HS-5 (cell line): ENCODE measurements at regions not wholly inside any gene's neighbourhood (a gene's known extent, or its start where the extent isn't known, plus 50 kb on each side); places are given as distances from the start of the nearest gene placed in this dataset.

Source experiments
- DNase-seq: peaks from one replicate; pipeline ENCODE4 v3.0.0-alpha.2; 2012; ENCODE audit warnings: low read depth

GRCh38 chr5:168064457-168064856 is 227.0 kb upstream of the WWC1 start:
- no peak for DNase-seq

DNA sequence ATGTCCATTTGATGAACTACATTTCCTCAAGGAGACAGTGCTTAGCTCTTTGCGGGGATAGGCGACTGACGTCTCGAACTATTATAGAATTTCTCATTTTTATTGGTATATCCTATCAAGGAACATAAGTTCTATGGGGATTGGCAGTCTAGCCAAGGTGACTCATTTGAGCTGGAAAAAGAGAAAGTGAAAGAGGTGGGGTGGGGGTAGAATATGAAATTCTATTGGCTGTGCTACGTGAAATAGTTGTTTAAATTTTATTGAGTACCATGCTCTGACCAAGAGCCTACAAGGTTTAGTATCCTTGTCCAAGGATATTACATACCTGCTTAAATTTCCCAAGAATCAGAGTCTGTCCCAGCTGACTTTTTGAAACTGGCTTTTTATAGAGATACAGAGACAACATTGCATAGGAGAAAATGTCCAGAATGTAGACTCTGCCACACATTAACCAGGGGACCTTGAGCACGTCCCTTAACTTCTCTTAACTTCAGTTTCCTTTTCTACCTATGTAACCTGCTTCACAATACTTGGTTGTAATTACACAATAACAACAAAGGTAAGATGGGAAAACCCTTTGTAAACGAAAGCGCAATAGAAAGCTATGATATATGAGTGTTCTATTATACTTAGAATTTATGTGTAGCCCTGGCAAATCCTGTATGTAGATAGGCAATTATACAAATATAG is 226.4 kb upstream of the WWC1 start:
- no peak for DNase-seq

- DNase-seq = no peak
These were observed 224.8 kb upstream of the WWC1 start for GRCh38 chr5:168066536-168067208.

- DNase-seq = no peak
These were observed 220.7 kb upstream of the WWC1 start for GRCh38 chr5:168070761-168071160.

GRCh38 chr5:168072665-168073064 is 218.8 kb upstream of the WWC1 start:
- no peak for DNase-seq

DNA sequence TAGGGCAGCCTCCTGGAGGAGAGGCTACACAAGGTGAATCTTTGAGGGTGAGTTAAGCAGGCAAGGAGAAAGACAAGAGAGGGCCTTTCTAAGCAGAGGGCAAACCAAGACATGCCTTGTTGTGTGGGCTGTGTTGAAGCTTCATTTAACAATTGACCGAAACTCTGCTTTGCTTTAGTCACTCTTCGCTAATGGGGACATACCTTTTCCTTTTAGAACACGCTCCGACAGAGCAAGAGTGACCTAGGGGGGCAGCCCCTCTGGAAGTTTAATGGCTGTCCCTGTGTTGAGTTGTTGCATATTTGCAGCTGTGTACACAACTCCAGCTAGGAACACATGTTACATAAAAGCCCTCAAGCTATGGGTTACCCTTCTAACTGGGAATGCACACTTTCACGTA is 218.1 kb upstream of the WWC1 start:
- no peak for DNase-seq

- DNase-seq = no peak
These were observed 217.2 kb upstream of the WWC1 start for GRCh38 chr5:168073991-168074800.

- no peak for DNase-seq
These were observed 216.1 kb upstream of the WWC1 start for GRCh38 chr5:168075387-168075786.

DNA sequence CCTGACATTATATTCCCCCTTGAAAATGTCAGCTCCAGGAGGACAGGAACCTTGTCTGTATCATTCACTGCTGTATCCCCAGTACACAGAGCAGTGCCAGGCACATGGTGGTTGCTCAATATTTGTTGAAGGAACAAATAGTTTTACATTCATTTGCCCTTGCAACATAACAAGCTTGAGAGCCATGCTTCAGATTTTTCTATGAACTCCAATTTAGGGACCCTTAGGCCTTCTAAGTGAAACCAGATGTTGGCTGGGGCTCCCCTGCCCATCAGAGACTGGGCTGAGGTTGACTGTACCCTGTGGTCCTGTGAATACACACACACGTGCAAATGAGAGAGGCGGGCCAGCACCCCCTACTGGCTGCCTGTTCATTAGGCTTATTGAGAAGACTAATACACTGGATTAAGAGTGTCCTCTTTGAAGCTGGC is 214.9 kb upstream of the WWC1 start:
- no peak for DNase-seq

DNA sequence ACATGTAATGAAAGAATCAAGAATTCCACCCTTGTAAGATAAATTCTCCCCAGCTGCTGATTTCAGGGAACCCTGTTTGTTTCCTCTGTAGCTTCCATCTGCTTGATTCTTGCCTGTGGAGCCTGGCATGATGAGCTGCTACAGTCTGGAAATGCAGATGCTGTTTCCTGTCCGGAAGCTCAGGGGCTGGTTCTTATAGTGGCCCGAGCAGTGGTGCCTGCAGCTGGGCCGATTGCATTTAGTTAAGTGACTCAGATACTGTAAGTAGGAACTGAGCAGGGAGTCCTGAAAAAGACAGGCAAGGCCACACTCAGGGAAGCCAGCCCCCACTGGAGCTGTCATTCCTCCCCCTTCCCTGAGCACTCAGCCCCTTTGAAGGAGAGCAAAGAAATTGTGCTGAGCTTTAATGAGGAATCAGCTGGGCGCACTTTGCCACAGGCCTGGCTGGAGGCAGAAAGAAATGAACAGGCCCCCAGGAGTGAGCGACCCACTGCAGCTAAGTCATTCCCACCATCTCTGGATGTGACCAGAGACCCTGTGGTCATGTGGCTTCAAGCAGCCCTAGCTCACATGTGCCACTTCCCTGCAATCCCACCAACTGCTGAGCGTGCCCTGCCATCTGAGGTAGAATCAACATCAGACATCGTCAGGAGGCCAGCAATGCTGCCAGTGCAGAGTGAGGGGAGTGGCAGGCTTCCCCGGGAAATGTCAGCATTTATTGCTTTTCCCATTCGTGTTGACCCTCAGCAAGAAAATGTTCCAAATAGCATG is 206.0 kb upstream of the WWC1 start:
- DNase-seq = no peak

- peak; percentile 58 for DNase-seq
These were observed 205.3 kb upstream of the WWC1 start for GRCh38 chr5:168086104-168086610.

- DNase-seq = no peak
These were observed 204.7 kb upstream of the WWC1 start for GRCh38 chr5:168086746-168087145.

DNA sequence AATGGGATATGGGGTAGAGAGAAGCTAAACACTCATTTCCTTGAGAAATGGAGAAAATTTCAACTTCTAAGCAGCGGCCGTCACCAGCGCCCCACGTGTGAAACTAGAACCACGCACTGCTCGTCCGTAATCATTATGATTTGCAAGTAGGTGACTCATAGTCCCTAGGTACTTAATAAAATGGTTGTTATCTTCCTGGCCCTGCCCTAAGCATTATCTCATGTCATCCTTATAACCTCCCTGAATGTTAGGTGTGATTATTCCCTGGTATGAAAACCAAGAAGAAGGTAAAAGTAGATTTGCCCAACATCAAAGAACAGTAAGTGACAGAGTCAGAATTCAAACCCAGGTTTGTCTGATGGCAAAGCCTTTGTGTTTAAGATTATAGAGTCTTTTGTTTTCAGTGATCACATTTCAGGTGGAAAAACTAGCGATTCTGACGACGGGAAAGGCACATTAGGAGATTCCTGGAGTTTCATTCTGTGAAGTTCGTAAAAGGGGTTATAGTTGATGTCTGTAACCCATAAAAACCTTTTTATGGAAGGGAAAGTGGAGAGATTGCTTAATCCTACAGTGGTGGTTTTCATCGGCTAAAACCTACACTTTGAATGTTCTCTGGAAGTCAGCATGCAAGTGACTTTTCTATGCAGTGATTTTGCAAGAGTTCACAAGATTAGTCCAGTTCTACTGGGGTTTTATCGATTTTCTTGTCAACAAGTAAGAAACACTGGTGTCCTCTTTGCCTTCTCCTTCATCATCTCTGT is 202.9 kb upstream of the WWC1 start:
- DNase-seq = no peak

DNA sequence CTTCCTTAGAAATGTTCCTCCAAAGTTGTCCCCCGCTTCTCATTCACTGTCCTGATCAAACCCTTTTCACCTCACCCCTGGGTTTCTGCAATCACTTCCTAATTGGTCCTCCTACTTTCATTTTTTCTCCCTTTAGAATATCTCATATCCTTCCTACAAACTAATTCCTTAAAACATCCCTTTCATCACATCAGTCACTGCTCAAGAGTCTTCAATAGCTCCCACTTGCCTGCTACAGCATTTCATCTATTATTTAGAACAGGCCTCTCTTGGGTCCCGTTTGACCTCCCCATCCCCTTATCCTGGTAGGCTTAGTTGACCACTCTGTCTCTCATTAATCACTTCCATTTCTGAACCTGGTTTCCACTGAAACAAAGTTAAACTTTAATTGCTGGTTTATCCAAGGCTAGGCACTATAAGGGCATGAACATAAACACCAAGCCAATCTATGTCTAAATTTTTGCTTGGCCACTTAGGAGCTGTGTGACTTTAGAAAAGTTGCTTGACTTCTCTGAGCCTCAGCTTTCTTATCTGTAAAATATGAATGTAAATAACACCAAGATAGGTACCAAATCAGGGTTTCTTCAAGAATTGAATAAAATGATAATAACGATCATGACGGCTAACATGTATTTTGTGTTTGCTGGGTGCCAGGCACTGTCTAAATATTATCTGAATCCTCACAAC is 202.1 kb upstream of the WWC1 start:
- DNase-seq = no peak

DNA sequence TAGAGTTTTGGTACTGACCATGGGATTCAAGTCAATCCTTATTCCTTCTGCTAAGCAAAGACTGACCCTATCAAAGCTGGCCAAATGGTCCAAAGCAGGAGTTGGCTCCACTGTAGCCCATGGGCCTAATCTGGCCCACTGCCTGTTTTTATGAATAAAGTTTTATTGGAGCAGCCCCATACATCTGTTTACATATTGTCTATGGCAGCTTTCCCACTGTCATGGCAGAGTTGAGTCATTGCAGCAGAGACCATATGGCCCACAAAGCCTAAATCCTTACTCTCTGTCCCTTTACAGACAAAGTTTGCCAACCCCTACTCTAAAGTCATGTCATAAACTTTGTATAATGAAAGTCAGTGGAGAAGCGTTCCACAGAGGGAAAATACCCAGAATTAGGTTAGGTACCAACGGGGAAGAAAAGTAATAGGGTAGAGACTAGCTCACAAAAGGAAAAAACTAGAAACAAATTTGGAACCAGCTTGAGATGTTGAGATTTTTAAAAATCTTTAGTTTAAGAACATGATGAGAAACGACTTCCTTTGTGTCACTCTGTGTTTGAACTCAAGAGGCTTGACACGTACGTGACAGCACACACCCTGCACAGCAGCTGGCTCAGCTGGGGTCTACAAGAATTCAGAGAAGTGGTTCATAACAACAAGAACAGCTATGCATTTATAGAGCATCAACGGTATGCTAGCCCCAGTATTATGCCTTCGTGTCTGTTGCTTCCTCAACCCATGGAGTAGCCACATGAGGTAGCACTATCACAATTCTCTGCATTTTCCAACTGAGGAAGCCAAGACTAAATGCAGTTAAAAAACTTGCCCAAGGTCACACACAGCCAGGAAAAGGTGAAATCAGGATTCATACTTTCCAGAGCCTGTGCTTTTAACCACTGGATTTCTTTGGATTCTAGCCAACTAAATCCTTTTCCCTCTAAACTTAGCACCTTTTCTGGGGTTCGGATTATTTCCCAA is 198.9 kb upstream of the WWC1 start:
- no peak for DNase-seq

DNA sequence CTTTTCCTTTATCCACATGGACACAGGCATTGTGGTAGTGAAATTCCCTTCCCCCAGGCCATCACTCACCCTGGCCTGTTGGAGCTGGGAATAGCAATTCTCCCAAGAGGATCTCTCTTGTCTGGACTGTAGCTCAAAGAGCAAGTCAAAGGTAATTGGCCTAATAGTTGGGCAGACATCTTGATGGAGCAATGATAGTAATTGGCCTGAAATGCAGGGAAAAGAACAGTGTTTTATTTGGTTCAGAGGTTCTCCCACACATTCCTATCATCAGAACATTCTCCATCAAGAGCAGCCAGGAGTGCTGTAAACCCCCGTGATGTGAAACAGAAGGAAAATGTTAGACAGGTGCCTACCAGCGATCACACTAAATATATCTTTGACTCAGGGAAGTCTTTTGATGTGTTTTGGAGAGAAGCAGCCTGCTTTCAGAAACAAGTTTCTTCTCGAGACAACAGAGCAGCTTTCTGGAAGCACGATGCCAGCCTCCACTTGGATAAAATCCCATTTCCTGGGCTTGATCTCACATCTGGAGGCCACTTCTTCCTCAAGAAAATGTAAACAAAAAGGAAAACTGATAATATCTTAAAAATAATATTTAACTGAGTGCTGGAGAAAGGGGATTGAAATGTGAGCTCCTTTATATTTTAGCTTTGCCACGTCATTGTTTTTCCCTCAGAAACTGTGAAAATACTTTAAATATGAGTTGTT is 198.1 kb upstream of the WWC1 start:
- DNase-seq = no peak

GRCh38 chr5:168096525-168096924 is 194.9 kb upstream of the WWC1 start:
- DNase-seq = no peak

DNA sequence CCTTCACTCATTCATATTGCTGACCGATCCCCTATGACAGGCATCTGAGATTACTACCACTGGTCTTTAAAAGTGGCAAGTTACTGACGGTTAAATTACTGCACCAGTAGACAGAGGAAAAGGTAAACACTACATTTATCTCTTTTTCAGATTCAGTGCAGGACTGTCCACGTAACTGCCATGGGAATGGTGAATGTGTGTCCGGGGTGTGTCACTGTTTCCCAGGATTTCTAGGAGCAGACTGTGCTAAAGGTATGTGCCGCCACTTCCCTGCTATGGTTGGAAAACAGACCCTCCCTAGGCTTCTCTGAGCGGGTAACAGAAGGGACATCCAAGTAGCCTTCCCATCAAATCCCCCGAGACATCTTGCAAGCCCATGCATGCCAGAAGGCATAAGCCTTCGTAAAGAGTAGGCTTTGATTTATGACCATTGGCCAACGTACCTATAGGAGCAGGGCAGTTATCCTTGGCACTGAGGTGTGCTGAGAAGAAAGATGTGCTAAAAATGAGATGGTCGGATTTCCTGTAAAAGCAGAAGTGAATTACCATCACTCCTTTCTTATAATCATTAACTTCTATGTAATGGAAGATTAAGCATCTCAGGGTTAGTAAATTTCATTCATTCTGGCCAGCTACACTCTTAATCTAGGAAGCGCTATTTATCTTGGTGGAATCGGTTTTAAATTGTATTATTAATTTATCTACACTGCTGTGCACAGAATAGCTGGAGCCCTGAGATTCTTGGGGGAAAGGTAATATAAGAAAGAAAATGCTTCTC is 193.4 kb upstream of the WWC1 start:
- DNase-seq = no peak
